AG04450 (cell line): ENCODE measurements at regions not wholly inside any gene's neighbourhood (a gene's known extent, or its start where the extent isn't known, plus 50 kb on each side); places are given as distances from the start of the nearest gene placed in this dataset.

Experiments used
- CTCF ChIA-PET: fragments of 300-600, 350-600 bp; formaldehyde crosslinking; extraction: SDS; loops from one replicate; lab custom pipeline; 2022; ENCODE audit warnings: antibody characterized with exemption, inconsistent platforms; lab: Charles Lee
- POLR2A ChIA-PET: fragments of 350-600 bp; formaldehyde crosslinking; extraction: SDS; loops from one replicate; lab custom pipeline; 2021; ENCODE audit warnings: antibody characterized with exemption, inconsistent platforms; lab: Yijun Ruan, JAX
- DNase-seq: peaks from one replicate; pipeline ENCODE4 v3.0.0-alpha.2; 2011; ENCODE audit warnings: low read depth, low spot score
- H3K27ac ChIP-seq: one replicate; pipeline ENCODE4 v1.5.1; 2012; ENCODE audit warnings: low read depth, low read length, control low read depth
- H3K27me3 ChIP-seq: one replicate; pipeline ENCODE4 v1.6.0; 2012; ENCODE audit warnings: low read length; ENCODE audit not compliant: control insufficient read depth, insufficient read depth
- H3K4me3 ChIP-seq: 2 replicates; pipeline ENCODE4 v1.5.1; 2011; ENCODE audit warnings: mild to moderate bottlenecking, low read depth, low read length, control low read depth
- H3K9me3 ChIP-seq: 2 replicates; pipeline ENCODE4 v1.5.1; 2012; ENCODE audit warnings: low read length; ENCODE audit not compliant: control insufficient read depth, insufficient read depth
- TF ChIP-seq, protein P1 (sequence below): IDR thresholded peaks from 2 replicates; pipeline ENCODE4 v1.5.1; 2011; ENCODE audit warnings: low read depth, low read length, control low read depth, inconsistent platforms

DNA sequence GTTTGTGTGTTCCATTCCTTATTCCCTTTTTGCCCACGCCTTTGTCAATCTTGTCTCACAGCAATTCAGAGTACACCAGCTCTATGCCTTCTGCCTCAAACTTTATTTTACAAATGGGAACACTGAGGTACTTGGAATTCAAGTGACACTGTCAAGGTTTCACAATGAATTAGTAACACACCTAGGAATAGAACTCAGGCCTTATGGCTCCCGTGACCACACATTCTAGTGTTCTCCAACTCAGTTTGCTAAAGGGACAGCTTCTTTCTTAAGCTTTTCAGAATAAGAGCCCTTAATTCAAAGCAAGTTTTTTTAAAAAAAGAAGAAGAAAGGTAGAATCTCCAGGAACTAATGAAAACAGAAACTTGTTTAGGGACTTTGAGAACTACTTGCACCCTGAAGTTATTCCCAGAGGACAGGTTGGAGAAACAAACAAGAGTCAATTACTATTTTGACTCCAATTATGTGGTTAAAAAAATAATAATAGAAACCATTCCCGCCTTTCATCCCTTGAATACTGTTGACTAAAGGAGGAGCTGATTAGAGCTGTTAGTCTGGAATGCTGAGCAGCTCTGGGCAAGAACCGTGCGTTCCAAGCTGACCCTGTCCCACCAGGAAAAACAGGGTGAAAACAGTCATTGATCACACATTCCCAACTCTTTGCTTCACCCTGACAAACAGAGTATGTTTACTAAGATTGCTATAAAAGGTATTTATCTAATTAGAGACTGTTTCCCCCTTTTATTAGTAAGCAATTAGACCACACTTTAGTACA is 408.8 kb upstream of the CNKSR2 start:
- no peak for DNase-seq
- no peaks in the 10 kb centered on the region for H3K27me3 ChIP-seq
- H3K9me3 ChIP-seq, result no peaks in the 10 kb centered on the region
- TF ChIP-seq, protein P1, sequence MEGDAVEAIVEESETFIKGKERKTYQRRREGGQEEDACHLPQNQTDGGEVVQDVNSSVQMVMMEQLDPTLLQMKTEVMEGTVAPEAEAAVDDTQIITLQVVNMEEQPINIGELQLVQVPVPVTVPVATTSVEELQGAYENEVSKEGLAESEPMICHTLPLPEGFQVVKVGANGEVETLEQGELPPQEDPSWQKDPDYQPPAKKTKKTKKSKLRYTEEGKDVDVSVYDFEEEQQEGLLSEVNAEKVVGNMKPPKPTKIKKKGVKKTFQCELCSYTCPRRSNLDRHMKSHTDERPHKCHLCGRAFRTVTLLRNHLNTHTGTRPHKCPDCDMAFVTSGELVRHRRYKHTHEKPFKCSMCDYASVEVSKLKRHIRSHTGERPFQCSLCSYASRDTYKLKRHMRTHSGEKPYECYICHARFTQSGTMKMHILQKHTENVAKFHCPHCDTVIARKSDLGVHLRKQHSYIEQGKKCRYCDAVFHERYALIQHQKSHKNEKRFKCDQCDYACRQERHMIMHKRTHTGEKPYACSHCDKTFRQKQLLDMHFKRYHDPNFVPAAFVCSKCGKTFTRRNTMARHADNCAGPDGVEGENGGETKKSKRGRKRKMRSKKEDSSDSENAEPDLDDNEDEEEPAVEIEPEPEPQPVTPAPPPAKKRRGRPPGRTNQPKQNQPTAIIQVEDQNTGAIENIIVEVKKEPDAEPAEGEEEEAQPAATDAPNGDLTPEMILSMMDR, result no peak
- H3K4me3 ChIP-seq, result no peak overlapping the region
- H3K27ac ChIP-seq, result no peak overlapping the region
- ChIA-PET CTCF (no interaction called here), POLR2A (no interaction called here)

DNA sequence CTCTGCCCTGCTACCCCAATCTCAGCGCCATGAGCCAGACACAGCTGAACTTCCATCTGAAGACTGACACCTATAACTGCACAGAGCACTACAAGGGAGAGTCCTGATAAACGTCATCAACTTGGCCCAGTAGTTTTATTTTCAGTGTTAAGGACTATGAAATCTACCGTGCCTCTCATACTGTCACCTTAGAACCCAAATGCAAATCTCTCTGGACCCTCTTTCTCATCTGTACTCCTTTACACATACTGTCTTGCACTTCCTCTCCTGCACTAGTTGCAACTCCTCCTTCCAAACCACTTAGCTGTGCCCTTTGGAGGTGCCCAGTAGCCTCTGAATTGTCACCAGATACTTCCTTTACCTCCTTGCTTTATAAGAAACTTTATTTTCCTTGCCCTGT is 420.2 kb upstream of the CNKSR2 start:
- CTCF ChIA-PET, result no interaction called here

DNA sequence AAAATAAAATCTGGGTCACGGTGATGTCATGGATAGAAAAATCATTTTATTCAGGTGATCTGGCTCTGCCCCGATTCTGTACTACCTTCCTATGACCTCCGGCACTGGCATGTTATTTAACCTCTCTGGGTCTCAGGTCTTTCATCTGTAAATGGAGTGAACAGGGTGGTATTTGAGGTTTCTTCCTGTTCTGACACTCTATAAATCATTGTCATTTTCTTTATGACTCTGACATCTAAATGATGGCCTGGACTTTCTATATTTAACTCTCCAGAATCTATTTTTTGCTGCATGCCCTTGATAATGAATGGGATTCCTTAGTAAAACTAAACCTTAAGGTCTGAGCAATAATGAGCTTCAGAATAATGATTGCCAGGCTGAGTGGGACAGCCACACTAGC is 422.0 kb upstream of the CNKSR2 start:
- no peaks in the 10 kb centered on the region for H3K9me3 ChIP-seq
- TF ChIP-seq, protein P1, result no peak
- no peak overlapping the region for H3K27ac ChIP-seq
- no peaks in the 10 kb centered on the region for H3K27me3 ChIP-seq
- no peak for DNase-seq
- POLR2A ChIA-PET, result no interaction called here
- no peak overlapping the region for H3K4me3 ChIP-seq
- CTCF ChIA-PET, result no interaction called here

More for the DNA sequence above, 420.2 kb upstream of the CNKSR2 start:
- DNase-seq, result no peak
- TF ChIP-seq, protein P1, result no peak
- Histone ChIP-seq H3K27ac (no peak overlapping the region), H3K27me3 (no peaks in the 10 kb centered on the region), H3K9me3 (no peaks in the 10 kb centered on the region), H3K4me3 (no peak overlapping the region)
- POLR2A ChIA-PET, result no interaction called here

DNA sequence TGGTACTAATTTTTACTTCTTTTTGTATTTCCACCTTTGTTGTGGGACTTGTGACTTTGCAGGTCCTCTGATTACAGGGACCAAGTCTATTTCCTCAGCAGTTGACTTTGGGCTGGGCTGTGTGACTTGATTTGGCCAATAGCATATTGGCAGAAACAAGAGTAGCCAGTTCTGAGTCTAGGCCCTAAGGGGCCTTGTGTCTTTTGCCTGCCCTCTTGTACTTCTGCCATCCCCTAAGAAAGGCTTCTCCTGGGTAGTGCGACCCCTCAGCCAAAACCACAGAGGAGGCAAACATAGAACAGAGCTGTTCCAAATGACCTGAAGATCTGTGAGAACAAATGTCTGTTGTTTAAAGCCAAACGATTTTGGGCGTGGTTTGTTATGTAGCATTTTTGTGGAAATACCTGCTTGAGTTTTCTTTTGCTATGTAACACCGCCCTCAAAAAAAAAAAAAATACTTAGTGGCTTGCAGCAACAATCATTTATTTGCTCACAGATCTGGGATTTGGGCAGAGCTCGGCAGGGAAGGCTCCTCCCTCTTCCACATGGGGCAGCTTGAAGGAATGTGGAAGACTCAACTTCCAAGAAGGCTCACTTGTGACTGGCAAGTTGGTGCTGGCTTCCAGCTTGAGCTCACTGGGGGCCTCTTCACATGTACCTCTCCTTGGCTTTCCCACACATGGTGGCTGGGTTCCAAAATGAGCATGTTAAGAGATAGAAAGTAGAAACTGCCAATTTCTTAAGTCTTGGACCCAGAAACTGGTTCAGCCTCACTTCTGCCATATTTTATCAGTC is 423.0 kb upstream of the CNKSR2 start:
- no peak for DNase-seq
- ChIA-PET POLR2A (no interaction called here), CTCF (no interaction called here)
- H3K9me3 ChIP-seq, result no peaks in the 10 kb centered on the region
- H3K27ac ChIP-seq, result no peak overlapping the region
- TF ChIP-seq, protein P1, result no peak
- no peak overlapping the region for H3K4me3 ChIP-seq
- H3K27me3 ChIP-seq, result no peaks in the 10 kb centered on the region

DNA sequence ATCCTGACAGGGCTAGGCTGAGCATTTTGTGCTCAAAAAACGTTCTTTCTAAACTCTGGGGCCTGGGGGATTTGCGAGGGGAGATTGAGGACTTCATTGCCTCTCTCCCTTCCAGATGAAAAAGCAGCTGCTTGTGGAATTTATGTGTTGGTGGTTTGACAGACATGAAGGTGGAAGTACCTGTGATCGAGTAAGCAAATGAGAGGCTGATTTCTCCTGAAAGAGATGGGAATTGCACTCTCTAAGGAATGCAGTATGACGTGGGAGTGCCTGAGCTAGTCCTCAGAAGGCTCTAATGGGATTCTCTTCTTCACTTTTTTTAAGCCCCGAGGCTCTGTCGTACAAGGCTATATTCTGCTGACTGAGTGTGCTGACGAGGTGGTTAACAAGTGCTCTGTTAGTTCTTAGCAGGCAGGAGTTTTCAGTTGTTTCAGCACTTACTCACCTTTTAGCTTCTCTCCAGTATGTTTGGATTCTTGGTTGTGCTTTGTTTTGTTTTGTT is 426.8 kb upstream of the CNKSR2 start:
- no peaks in the 10 kb centered on the region for H3K27me3 ChIP-seq
- no peak for DNase-seq
- no peaks in the 10 kb centered on the region for H3K9me3 ChIP-seq
- TF ChIP-seq, protein P1, result no peak
- CTCF ChIA-PET, result no interaction called here
- no peak overlapping the region for H3K4me3 ChIP-seq
- POLR2A ChIA-PET, result no interaction called here
- H3K27ac ChIP-seq, result no peak overlapping the region
